IPS DF 19.7 (cell line): ENCODE measurements at regions not wholly inside any gene's neighbourhood (a gene's known extent, or its start where the extent isn't known, plus 50 kb on each side); places are given as distances from the start of the nearest gene placed in this dataset.

ENCODE experiments used
- DNase-seq: peaks from one replicate; pipeline ENCODE4 v3.0.0-alpha.2; 2013; ENCODE audit warnings: low read depth, low spot score

DNA sequence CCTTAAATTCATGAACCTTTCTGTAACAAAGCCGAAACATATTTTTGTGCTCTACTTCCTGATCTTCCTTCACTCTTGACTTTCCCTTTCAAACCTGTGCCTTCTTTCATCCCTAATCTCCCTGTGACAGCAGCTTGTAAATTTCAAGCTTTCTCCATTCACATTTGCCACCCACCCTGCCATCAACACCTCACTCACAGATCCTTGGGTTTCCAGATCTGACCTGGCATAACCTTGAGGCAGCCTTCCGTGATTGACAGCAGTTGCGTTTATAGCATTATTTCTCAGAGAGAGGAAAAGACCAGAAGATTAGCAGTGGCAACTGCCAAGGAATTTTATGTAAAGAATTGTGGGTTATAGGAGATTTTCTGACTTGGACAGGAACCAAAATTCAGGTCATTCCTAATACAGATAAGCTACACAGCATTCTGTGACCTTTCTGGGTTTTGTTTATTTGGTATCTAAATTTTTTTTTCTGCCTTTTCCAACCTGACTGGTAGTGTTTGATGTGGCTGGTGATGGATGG, 260.0 kb downstream of the NR2F1-AS1 start:
- no peak for DNase-seq

DNA sequence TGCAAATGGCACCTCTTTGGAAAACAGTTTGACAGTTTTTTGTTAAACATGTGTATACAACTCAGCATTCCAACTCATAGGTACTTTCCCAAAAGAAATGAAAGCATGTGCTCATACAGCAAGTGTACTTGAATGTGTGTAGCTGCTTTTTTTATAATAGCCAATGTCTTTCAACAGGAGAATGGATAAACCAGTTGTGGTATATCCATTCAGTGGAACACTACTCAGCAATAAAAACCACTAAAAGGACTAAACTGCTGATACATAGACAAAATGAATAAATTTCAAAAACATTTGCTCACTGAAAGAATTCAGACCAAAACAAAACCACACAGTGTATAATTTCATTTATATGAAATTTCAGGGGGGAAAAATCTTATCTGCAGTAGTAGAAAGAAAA, 267.3 kb downstream of the NR2F1-AS1 start:
- no peak for DNase-seq

DNA sequence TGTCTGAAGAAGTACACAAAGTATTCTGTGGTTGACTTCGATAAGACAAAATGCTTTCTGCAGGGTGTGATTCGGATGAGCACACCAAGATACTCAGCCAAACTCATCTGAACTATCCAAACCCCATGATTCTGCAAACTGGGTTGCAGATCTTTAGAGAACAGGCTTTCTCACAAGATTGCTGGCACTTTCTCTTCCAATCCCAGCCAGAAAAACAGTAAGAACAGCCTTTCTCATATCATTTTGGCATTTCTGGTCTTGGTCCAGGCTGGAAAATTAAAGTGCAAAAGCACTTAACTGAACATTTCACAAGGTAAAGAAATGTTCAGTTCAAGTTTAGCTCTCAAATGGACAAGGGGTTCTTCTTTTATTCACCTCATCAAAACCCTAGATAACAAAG, 269.1 kb downstream of the NR2F1-AS1 start:
- no peak for DNase-seq

DNA sequence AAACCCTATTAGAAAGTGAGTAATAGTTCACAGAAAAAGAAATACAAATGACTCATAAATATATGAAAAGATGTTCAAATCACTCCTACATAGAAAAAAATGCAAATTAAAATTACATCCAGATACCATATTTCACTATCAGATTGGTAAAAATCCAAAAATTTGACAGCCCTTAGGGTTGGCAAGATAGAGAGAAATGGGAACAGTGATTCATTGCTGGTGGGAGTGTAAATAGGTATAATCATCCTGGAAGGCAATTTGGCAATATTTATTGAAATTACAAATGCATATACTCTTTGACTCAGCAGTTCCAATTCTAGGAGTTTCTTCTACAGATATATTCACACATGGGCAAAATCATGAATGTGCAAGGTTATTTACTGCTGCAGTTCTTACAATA, 273.5 kb downstream of the NR2F1-AS1 start:
- DNase-seq, result no peak

DNA sequence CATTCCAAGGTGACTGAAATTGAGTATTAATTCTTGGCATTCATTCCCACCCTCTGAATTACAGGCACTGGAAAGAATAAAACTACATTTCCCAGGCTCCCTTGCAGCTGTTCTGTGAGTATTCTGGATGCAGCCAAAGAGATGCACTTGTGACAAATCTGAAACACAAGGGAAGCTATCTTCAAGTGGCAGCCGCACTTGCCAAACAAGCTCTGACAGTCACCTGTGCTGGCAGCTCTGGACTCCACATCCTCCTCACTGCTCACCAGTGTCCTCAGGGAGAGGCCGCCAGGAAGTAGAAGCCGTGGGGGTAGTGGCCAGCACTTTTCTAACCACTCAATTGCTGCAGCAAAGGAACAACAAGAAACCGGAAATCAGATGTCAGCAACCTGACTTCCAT, 275.0 kb downstream of the NR2F1-AS1 start:
- DNase-seq, result no peak

DNA sequence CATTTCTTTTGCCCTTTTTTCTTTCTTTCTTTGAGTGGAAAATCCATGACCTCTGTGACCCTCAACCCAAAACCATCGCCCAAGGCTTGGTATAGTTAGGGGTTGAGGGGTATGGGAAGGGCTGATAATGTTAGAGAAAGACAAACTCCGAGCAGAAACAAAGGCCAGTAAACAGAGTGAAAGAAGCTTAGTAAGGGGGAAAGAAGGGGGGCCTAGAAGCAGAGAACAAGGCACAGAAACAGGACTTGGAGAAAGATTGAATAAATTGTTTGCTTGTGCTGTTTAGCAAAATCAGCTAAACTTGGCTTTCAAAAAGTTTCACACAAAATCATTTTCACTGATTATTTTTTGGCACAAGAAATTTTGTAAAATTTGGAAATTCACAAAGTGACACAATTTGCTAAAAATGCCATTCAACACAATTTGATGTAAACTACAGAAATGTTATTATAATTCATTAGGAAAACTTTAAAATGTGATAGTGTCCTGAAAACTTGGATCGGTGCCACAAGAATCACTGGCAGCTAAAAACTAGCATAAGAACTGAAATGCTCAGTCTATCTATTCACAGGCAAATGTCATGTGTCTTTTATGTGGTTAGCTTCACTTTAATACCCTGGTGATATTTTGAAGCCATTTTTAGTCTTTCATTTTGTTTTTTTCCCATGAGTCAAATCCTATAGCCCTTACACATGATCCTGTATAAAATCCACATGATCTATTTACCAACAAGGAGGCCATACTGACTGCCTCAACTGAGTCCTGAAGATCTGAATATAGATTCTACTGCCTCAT, 276.4 kb downstream of the NR2F1-AS1 start:
- DNase-seq, result no peak

DNA sequence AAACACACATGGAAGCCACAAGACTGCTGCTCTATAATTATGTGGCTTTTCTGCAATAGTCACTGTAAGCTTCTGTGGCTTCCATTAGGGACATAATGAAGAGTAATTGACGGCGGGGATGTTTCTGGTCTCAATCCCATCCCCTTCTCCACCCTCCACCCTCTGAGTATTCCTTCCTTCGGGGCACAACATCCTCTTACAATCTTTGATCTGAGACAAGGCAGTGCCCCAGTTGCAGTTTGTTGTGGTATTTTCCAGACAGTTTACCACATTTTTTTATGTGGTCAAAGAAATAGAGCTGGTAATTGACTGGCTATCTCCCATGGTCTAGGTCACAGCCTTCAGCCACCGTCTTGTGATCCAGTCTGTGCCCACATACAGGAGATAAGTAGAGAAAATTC, 277.7 kb downstream of the NR2F1-AS1 start:
- DNase-seq, result no peak

DNA sequence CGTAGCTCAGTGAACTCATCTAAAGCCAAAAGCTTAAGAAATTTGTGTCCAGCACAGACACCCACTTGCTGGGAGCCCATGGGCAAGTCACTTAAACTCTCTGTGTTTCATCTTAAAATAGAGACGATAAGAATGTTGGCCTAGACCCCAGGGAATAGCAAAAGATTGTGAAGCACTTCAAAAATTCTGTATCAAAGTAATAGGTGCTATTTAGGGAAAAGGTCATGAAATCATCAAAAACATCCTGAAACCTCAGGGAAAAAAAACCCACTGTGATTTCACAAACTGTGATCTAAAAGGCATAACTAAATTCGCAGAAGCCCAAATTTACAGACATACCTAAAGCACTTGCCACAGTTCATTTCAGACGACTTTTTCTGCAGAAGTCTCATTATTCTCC, 278.3 kb downstream of the NR2F1-AS1 start:
- DNase-seq, result no peak

DNA sequence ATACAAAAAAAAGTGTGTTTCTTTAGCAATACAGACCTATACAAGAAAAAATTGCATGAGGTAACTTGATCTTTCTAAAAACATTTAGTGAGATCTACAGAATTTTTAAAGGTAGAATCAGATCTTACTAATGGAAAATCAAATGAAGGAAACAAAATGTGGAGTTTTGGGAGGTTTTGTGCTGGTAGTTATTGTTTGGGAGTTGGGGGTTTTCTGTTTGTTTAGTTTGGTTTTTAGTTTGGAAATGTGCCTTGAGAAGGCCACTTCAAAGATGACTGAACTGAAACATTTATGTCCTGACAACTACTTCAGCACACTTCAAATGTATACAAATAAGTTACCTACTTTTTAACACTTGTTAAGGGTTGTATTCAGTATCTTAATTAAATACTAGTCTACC, 280.1 kb downstream of the NR2F1-AS1 start:
- DNase-seq, result no peak

DNA sequence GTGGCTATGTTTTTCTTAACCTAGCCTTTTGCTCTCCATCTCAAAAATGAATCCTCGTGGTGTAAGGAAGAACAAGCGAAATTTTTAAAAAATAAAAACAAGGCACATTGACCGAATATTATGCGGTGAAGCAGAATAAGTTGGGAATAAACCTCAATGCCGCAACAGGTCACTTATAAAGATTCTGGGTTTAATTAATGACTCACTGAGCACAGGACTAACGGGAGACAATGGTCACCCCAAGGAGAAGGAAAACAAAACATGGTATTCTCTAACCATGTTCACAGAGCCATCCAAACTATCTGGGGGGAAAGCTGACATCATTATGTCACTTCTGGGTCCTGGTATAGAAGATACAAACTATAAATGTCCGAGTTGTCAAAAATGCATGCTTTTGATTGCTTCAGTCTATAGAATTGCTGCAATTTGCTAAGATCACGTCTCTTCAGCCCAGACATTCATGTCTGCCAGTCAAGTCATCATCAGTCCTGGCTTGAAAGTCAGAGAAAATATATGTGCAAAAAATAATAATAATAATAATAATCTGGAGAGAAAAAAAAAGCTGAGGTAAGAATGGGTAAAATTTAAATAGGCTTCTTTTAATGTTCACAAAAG, 280.6 kb downstream of the NR2F1-AS1 start:
- no peak for DNase-seq

DNA sequence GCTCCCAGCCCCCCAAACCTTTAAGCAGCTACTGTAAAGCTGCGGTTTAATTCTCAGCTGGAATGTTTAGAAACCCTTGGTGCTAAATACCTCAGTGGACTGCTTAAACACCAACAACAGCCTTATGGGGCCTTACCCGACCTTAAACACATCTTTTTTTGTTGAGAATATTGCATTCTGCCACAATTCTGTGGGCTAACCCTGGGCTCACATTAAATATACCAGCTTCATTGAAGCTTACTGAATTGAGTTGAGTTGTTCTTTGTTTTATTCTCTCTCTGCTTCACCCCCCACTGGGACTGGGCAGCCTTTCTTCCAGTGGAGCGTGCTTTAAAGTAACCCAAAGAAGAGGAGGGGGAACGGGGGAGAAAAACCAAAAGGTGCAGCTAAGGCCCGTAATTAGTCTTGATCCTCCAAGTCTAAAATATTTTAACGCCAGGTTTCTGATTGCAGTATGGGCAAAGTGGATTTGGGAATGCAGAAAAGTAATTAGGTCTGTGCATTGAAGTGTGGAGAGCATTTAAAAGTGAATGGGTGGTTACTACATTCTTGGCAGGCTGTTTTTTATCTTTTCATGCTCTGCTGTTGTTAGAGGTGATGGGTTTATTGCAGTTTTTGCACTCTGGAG, 281.2 kb downstream of the NR2F1-AS1 start:
- DNase-seq, result no peak

DNA sequence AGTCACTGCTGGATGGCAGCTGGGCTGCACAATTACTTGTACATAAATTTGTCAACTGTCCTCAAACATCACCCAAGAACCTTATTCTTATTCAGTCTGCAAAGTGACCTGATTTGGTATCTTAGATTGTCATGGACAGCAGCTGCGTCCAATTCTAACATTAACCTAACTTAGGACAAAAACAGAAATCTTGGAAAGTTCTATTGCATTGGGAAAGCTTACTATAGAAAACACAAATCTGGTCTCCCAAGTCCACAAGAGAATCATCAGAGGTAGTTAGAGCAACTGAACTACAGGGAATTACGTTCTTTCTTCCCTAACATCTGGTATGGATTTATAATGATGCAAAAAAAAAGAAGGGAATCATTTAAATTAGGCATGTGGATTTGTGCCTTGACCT, 283.9 kb downstream of the NR2F1-AS1 start:
- no peak for DNase-seq

DNA sequence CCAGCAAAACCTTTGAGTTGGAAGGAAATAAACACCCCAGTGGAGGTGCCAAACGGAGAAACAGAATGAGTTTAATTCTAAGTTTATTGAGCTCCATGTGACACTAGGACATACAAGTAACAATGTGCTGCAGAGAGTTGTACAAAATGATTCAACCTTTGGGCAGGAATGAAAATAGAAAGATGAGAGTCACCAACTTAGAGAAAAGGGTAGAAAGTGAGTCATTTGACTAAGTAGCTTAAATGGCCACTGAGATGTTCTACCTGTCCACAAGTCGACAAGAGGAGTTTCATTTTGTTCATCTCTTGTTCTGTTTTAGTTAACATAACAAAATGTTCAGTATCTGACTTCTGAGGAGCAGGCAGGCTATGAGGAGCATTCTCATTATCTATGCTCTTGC, 284.7 kb downstream of the NR2F1-AS1 start:
- no peak for DNase-seq

DNA sequence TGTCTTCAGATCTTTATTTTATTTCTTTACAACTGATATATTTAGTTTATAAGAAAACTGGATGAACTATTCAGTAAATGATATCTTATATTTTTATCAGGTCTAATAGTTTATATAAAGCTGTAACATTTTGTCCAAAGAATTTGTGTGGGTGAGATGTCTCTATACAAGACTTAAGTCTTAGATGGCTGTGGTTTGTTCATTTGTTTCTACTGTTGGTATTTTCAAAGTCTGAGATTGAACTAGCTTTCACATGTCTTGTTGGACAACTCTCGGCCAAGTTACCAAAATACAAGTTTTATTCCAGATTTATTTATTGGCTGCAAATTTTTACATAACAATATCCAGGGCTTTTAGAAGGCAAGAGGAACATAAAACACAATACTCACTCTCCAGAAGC, 286.0 kb downstream of the NR2F1-AS1 start:
- DNase-seq, result no peak

DNA sequence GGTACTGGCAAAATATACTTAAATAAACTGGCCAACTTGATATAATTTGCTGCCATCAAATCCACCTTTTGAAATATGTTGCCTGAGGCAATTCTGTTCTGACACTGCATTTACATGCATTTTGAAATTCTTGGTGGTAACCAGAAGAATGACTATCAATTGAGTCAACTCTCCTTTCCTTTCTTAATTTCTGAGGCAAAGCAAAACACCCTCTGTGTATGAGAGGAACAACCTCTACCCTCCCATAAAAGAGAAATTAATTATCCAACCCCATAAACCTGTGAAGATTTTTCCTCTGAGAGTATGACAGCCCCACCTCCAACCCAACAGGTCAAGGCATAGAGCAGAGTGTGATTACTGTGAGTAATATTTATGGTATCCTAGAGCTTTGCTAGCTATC, 286.8 kb downstream of the NR2F1-AS1 start:
- DNase-seq, result no peak

DNA sequence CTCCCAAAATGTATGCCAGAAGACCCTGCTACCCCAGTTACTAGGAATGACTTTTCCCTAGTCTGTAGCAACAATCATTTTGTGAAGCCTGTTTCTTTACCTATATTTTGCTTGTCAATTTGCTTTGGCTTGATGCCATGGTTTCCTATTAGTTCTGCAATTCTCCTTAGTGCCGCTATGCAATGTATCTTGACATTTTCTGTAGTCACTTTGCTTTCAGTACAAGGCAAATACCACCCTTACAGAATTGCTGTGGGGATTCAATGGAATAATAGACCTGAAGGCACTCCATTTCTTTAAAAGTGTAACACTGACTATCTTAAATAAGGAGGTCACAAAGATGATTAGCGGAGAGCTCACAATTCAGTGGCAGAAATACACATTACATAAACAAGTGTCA, 291.1 kb downstream of the NR2F1-AS1 start:
- DNase-seq, result no peak

DNA sequence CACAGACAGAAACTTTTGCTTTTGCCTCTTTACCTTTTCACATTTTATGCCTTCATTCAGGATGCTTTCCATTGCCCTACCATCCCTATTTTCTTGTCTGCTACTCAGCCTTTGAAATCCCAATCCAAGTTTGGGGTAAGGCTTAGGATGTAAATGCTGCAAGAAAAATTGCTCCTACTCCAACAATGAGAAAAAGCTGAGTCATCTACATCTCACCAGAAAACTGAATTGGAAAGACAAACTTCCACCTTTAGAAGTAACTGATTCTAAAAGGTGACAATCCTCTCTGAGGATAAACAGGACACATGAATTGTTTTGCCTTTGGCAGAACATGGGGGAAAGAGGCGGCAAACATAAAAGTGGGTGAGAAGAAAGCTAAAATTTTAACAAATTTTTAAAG, 295.6 kb downstream of the NR2F1-AS1 start:
- DNase-seq, result no peak

DNA sequence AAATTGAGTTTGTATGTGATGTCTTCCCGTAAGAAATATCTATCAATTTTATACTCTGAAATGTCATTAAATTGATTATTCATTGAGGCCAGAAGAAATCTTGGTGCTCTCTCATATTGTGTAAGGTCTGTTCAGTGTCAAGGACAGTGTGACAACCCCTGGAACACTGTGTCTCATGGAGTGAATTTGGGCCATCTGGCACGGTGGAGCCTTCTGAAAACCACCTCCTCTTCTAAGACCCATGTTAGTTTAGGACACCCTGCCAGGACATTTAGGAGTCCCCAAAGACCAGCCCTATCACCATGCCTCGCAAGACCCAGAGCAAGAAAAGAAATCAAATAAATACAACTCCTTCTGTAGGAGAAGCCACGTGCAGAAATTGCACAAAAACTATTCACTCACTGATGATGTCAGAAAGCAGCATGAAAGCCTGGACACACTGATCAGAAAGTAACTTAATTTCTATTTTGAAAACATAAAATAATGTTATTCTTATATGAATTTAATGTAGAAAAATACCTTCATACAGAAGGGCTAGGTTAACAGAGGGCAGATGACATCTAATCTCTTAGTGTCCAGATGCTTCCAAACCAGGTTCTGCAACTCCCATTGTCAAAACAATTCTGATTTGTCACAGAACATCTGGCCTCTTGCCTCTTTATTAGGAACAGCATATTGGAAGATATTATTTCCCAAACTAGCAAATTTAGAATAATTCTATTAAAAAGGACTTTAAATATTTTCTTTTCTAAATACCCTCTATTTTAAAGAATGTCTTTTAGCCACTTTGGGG, 298.8 kb downstream of the NR2F1-AS1 start:
- no peak for DNase-seq

DNA sequence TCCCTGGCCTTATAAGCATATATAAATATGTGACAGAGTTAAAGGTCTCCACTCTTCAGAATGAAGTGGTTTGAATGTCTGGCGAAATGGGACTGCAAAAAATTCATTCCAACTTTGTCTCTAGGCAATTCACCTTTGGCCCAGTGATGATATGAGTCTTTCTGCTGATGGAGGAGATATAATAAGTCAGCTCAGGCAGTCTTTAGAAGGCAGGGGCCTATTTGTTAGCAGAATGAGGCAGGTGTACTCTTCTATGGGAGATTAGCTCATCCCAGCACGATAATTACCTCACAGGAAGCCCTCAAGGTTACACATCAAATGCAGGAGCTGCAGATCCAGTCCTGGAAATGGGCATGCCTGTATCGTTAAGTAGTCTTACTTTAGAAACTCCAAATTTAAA, 300.5 kb downstream of the NR2F1-AS1 start:
- DNase-seq, result no peak

DNA sequence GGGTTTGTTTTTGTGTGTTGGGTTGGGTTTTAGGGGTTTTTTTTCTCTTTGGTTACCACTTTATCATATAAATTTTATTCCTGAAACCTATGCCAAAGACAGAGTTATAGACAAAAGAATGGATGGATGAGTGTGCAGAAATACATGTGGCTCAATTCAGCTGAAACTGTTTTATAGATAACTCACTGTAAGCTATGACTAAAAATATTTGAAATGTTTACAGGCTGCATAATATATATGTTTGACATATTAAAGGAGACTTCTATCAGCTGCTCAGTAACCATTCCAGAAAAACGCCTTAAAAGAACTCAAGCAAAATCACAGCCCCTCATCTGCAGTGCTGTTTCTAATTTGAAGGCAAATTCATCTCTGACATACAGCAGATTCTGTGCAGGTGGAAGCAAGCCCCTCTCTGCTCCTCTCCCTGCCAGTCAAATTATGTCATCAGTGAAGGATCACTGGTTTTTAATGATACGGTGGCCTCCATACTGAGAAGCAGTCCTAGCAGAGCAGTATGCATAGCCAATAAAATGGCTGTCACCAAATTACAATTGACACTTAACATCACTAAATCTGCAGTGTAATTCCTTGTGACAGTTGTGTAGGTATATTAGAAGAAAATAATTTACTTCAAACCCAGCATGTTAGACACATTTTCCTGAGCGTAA, 301.6 kb downstream of the NR2F1-AS1 start:
- no peak for DNase-seq

DNA sequence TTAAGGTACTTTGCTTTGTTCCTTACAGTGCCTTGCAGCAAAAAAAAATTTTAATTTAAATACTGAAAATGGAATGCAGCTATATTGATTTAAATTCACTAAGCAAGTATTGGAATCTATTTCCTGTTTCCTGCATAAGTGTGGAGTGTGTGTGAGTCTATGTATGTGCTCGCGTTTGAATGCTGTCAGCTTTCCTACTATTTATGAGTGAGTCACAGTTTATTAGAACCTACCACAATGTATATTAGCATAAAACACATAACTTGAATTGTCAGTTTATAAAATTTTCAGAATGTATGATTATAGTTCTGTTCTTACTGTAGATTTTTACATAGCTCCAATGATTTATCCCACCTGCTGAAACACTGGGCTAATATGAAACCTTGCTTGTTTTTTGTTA, 302.1 kb downstream of the NR2F1-AS1 start:
- no peak for DNase-seq

DNA sequence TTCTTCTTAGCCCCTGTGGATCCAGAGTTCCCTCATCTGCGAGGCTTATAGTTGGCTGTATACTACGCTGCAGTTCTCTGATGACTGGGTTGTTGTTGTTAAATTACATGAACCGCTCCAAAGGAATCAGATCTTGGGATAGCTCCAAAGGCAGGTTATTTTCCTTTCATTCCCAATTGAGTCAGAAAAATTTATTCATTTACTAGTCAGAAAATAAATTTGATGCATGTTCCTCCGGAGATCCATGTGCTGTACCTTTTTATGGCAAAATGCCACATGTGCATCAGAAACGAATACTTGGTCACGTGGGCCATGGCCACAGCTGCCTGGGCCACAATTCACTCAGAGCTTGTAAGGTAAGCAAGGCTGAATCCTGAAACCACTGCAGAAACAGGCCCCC, 304.0 kb downstream of the NR2F1-AS1 start:
- DNase-seq, result no peak
